SK-N-MC (cell line): ENCODE measurements at regions not wholly inside any gene's neighbourhood (a gene's known extent, or its start where the extent isn't known, plus 50 kb on each side); places are given as distances from the start of the nearest gene placed in this dataset.
A peak's percentile ranks its signal among the peaks of the same experiment; 100 is the strongest.

Experiments
- DNase-seq: peaks from one replicate; pipeline ENCODE4 v3.0.0-alpha.2; 2011; ENCODE audit warnings: low read depth, low spot score
- H3K27ac ChIP-seq: fragments of 200-600 bp; sonication (generic); 2 replicates; pipeline ENCODE4 v1.5.1; 2016; ENCODE audit warnings: mixed run types
- H3K36me3 ChIP-seq: fragments of 200-600 bp; sonication (generic); 2 replicates; pipeline ENCODE4 v1.6.1; 2017; ENCODE audit warnings: antibody characterized with exemption, low read length, mixed read lengths; ENCODE audit not compliant: insufficient read depth
- H3K4me3 ChIP-seq: fragments of 200-600 bp; sonication (generic); 2 replicates; pipeline ENCODE4 v1.5.1; 2016
- H3K9ac ChIP-seq: fragments of 200-600 bp; sonication (generic); 2 replicates; pipeline ENCODE4 v1.8.0; 2017; ENCODE audit warnings: mixed run types, mixed read lengths; ENCODE audit not compliant: insufficient read length
- H3K9me3 ChIP-seq: fragments of 200-600 bp; sonication (generic); 2 replicates; pipeline ENCODE4 v1.6.1; 2017; ENCODE audit warnings: low read depth, mild to moderate bottlenecking, antibody characterized with exemption, low read length, moderate library complexity, mixed read lengths
- EZH2 ChIP-seq: fragments of 200-600 bp; sonication (generic); IDR thresholded peaks from one replicate; pipeline ENCODE4 v1.6.1; 2017; ENCODE audit warnings: antibody characterized with exemption
- FOXP2 ChIP-seq: optimal IDR thresholded peaks from 2 replicates; pipeline ENCODE3; 2011; ENCODE audit warnings: mild to moderate bottlenecking, moderate library complexity; ENCODE audit not compliant: insufficient read depth; ENCODE audit errors: extremely low read length, control extremely low read depth
- POLR2AphosphoS5 ChIP-seq: IDR thresholded peaks from 2 replicates; pipeline ENCODE4 v1.6.1; 2012; ENCODE audit warnings: mild to moderate bottlenecking, low read depth, low read length, borderline replicate concordance

DNA sequence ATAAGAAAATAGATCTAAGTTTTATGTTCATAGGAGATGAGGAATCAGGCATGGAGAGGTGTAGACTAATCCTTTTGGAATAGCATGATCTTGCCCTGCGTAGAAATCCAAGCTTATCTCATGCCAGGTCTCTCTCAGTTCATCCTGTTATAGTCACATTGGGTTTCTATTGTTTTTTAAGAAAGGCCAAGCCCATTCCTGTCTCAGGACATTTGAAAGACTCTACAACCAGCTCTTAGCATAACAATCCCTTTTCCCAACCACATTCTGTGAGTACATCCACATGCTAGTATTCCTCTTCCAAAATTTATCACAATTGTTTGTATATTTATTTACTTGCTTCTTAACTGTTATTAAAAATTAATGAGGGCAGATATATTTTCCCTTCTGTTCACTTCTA is 130.3 kb downstream of the MMUT start:
- TF ChIP-seq FOXP2 (no peak), POLR2AphosphoS5 (no peak), EZH2 (no peak)
- no peak overlapping the region for H3K4me3 ChIP-seq
- 0 out of 2 replicates have a peak, but pooled peaks cover 3% of the 10 kb centered on the region for H3K9me3 ChIP-seq
- no peaks in the 10 kb centered on the region for H3K36me3 ChIP-seq
- no peak overlapping the region for H3K27ac ChIP-seq
- H3K9ac ChIP-seq = no peak overlapping the region
- no peak for DNase-seq

DNA sequence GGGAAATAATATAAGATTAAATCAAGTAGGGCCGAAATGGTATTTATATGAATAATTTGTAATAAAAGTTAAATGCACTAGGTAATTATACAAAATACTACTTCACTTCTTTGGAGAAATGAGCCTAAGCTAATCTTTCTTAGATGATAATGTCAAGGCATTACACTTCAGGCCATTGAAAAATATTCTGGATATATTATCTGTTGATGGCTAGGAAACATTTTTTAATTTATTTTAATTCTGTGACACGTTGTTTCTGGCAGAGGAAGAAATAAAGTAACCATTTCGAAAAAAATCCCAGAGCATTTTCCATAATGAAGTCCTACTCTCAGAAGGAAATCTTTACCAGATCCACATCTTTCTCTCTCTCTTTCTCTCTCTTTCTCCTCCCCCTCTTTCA is 133.9 kb downstream of the MMUT start:
- Histone ChIP-seq H3K4me3 (no peak overlapping the region), H3K9ac (no peak overlapping the region), H3K36me3 (no peaks in the 10 kb centered on the region), H3K27ac (no peak overlapping the region), H3K9me3 (no peaks in the 10 kb centered on the region)
- TF ChIP-seq FOXP2 (no peak), POLR2AphosphoS5 (no peak), EZH2 (no peak)
- no peak for DNase-seq

- Histone ChIP-seq H3K27ac (no peak overlapping the region; the same call in 1 of the 2 replicates), H3K9me3 (no peaks in the 10 kb centered on the region), H3K36me3 (no peaks in the 10 kb centered on the region), H3K4me3 (no peak overlapping the region), H3K9ac (no peak overlapping the region)
- no peak for DNase-seq
- TF ChIP-seq POLR2AphosphoS5 (no peak), EZH2 (no peak), FOXP2 (no peak)
Measured at GRCh38 chr6:49328051-49328744, 134.9 kb downstream of the MMUT start.

- H3K4me3 ChIP-seq = no peak overlapping the region
Measured at GRCh38 chr6:49327571-49327970, 135.5 kb downstream of the MMUT start.

DNA sequence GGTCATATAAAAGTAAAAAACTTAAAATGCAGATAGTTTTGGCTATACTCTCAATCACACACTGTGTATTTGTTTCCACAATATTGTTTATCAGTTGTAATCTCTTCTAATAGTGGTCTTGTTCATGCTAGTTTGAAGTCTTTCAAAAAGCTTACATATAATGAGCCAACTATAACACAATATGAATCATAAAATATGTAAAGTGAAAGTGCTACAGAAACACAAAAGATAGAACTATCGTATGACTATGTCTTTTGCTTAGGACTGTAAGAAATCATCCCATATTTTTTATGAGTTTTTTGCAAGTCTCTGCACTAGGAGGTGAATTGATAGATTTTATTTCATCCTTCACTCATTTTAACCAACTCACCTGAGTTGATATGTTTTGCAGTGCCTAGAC is 136.0 kb downstream of the MMUT start:
- Histone ChIP-seq H3K9ac (no peak overlapping the region), H3K36me3 (no peaks in the 10 kb centered on the region), H3K27ac (no peak overlapping the region), H3K4me3 (no peak overlapping the region), H3K9me3 (no peaks in the 10 kb centered on the region)
- DNase-seq = no peak
- TF ChIP-seq POLR2AphosphoS5 (no peak), FOXP2 (no peak), EZH2 (no peak)

More at GRCh38 chr6:49327571-49327970, 135.5 kb downstream of the MMUT start:
- H3K27ac ChIP-seq = no peak overlapping the region
- H3K36me3 ChIP-seq = no peaks in the 10 kb centered on the region
- no peaks in the 10 kb centered on the region for H3K9me3 ChIP-seq
- no peak for TF ChIP-seq EZH2
- no peak for TF ChIP-seq POLR2AphosphoS5
- TF ChIP-seq FOXP2 = no peak
- DNase-seq = no peak
- no peak overlapping the region for H3K9ac ChIP-seq

GRCh38 chr6:49326347-49326746 is 136.7 kb downstream of the MMUT start:
- Histone ChIP-seq H3K36me3 (no peaks in the 10 kb centered on the region), H3K9me3 (no peaks in the 10 kb centered on the region), H3K9ac (no peak overlapping the region), H3K27ac (peak overlapping the region; percentile 19; the same call in 1 of the 2 replicates), H3K4me3 (no peak overlapping the region)
- DNase-seq = no peak
- TF ChIP-seq FOXP2 (no peak), EZH2 (no peak), POLR2AphosphoS5 (no peak)

DNA sequence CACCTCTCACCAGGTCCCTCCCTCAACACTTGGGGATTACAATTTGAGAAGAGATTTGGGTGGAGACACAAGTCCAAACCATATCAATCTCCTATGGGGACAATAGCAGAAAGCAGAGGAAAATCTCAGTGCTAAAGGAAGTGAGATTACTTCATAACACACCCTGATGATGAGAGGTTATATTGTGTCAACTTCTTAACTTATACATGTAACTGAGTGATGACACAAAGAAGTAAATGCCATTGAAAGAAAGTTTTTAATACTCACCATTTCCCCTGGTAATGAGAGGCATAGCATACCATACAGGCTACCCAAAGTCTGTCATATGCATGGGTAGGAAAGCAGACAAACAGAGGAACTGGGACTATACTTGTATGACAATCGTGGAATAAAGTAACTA is 137.2 kb downstream of the MMUT start:
- peak overlapping the region; percentile 19; the same call in 1 of the 2 replicates for H3K27ac ChIP-seq
- TF ChIP-seq FOXP2 (no peak), POLR2AphosphoS5 (no peak), EZH2 (no peak)
- no peaks in the 10 kb centered on the region for H3K36me3 ChIP-seq
- DNase-seq = no peak
- H3K9ac ChIP-seq = no peak overlapping the region
- no peaks in the 10 kb centered on the region for H3K9me3 ChIP-seq
- H3K4me3 ChIP-seq = no peak overlapping the region

DNA sequence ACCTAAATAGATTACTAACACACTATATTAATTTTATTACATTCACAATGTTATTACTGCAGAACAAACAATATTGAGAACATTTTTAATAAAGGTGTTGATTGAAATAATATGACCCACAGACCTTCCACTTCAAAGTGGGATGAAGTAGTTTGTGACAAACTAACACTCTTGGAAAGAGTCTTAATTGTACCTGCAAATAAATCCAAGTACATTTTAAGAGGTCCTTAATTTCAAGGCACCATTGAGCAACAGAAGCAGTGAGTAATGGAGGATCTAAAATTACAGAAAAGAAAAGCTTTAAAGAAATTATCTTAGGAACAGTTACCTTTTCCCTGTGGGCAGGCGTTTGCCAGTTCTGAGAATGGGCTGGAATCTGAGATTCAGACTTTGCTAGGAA is 140.2 kb downstream of the MMUT start:
- no peaks in the 10 kb centered on the region for H3K36me3 ChIP-seq
- H3K4me3 ChIP-seq = no peak overlapping the region
- no peaks in the 10 kb centered on the region for H3K9me3 ChIP-seq
- no peak overlapping the region for H3K27ac ChIP-seq
- no peak overlapping the region for H3K9ac ChIP-seq
- no peak for DNase-seq
- no peak for TF ChIP-seq FOXP2
- no peak for TF ChIP-seq POLR2AphosphoS5
- TF ChIP-seq EZH2 = no peak
